Jurkat, Clone E6-1 (cell line): ENCODE measurements at regions not wholly inside any gene's neighbourhood (a gene's known extent, or its start where the extent isn't known, plus 50 kb on each side); places are given as distances from the start of the nearest gene placed in this dataset.

Experiments used
- DNase-seq: peaks from one replicate; pipeline ENCODE4 v3.0.0-alpha.2; 2011; ENCODE audit warnings: low read depth, low spot score
- H3K4me3 ChIP-seq: 2 replicates; pipeline ENCODE4 v1.5.1; 2011; ENCODE audit warnings: mild to moderate bottlenecking, low read length, control low read depth, moderate library complexity

DNA sequence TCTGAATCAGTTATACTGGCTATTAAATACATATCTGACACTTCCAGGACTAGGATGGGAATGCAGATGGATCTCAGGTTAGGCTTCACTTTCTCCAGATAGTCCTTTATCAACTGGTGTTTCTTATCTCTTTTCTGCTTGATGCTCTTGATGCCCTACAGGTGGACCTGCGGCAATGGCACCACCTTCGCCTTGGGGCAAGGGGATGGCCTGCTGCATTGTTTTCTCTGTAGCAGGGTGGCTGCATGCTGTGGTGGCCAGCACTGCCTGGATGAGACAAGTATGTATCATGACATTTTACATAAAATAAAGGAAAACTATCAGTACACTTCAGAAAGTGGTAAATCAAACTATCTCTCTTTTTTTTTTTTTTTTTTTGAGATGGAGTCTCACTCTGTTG, 217.7 kb upstream of the ZP4 start:
- no peak for DNase-seq
- no peak overlapping the region for H3K4me3 ChIP-seq

DNA sequence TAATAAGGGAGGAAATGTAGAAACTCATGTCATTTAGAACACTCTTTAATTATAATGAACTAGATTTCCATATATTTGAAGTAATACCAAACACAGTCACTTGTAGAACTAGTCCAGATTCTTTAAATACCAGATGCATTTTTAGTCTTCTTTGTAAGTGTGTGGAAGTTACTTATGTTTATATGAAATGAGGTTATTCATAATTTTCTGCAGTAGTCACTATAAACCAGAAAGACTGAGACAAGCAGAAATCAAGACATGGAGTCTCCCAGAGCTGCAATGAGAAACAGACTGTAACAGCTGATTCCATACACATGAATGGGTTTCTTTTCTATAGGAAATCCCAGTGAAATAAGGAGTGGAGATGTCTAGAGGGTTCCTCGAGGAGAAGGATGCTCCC, 216.6 kb upstream of the ZP4 start:
- H3K4me3 ChIP-seq: no peak overlapping the region
- DNase-seq: no peak

DNA sequence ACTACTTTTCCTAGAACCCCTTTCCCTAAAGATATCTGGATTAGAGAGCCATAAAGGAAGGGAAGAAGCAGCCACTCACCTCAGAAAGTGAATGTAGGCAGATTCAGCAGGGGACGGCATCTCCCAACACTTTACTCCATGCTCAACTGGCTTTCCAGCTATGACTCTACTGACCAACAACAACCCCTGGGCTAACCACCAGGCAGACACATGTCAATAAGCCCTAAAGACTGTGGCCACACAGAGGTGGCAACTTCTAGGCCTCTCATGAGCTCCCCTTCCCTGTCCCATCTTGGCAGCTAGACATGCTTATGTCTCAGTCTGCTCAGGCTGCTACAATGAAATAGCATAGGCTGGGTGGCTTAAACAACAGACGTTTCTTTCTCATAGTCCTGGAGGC, 214.0 kb upstream of the ZP4 start:
- DNase-seq: no peak
- no peak overlapping the region for H3K4me3 ChIP-seq

DNA sequence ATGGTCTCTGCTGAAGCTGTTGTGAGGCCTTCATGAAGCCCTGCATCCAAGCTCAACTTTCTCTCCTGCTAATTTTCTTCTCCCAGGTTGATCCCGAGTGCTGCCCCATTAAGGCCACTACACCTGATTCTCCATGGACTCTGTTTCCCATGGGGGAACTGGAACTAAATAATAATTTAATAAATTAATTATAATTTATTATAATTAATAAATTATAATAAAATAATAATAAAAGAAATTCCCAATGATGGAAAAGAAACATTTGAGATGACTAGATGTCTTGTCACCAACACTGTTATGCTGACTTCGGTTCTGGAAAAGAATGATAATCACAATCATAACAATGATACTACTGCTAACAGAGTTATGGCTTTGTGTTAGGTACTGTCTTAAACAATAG, 211.2 kb upstream of the ZP4 start:
- DNase-seq: no peak
- H3K4me3 ChIP-seq: no peak overlapping the region

DNA sequence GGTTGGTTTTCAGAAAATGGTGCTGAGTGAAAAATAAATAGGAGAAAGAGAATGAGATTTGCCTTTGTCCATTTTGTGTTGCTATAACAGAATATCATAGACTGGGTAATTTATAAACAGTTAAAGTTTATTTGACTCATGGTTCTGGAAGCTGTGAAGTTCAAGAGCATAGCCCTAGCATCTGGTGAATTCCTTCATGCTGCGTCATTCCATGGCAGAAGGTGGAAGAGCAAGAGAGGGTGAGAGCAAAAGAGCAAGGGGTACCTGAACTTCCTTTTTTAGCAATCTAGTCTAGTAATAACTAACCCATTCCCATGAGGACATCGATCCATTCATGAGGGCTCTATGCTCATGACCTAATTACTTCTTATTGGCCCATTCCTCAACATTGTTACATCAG, 209.1 kb upstream of the ZP4 start:
- DNase-seq: no peak
- H3K4me3 ChIP-seq: no peak overlapping the region

DNA sequence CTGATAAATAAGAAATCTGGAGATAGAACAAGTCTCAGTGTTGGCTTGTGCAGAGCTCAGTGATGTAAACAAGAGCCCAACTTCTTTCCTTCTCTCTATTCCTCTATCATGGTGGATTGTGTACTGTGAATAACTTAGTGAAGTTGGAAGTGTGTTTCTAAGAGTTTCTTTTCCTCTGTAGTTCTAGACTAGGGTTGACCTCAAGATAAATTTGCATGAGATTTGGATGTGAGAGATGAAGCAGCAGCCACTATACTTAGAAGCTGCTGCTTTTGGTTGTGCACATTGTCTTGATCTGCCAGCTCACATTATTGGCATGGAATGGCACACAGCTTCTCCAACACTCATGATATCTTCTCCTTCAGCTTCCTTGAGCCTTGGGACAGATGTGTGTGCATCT, 198.9 kb upstream of the ZP4 start:
- no peak for DNase-seq
- H3K4me3 ChIP-seq: no peak overlapping the region

DNA sequence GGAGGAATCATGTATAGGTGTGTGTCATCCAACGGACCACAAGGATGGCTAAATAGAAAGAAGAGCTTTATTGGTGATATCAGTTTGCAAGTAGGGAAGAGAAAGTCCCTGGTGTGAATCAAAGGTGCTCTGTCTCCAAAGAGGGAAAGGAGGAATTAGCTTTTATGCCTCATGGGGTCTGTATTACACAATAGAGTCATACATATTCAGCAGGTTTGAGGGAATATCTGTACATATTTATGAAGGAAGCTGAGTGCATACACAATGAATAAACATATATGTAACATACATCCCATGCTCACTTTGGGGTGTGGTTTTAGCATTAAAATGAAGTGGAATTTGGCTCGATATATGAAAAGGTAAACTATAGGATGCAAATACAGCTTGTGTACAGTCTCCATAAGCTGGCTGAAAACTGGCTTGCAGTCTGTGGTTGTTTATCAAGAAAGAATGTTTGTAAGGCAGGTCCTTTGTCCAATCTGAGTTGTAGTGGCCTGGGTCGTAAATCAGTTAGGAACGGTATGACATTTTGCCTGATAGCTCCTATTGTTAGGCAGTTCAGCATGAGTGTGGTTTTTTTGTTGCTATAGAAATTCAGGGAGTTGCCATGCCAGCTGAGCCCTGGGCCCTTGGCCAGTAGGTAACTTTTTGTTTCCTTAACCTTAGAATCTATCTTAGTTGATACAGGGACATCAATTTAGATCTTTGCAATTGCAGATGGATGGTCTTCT, 198.0 kb upstream of the ZP4 start:
- DNase-seq: no peak
- no peak overlapping the region for H3K4me3 ChIP-seq

DNA sequence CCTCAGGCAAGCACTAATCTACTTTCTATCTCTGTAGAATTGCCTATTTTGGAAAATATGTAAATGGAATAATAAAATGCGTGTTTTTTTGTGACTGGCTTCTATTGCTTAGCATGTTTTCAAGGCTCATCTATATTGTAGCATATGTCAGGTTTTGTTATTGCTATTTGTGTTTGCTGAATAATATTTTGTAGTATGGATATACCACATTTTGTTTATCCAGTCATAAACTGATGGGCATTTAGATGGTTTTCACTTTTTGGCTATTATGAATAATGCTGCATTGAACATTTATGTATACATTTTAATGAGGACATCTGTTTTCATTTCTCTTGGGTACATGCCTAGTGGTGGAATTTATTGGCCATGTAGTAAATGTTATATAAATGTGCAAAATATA, 183.3 kb upstream of the ZP4 start:
- no peak for DNase-seq
- H3K4me3 ChIP-seq: no peak overlapping the region

DNA sequence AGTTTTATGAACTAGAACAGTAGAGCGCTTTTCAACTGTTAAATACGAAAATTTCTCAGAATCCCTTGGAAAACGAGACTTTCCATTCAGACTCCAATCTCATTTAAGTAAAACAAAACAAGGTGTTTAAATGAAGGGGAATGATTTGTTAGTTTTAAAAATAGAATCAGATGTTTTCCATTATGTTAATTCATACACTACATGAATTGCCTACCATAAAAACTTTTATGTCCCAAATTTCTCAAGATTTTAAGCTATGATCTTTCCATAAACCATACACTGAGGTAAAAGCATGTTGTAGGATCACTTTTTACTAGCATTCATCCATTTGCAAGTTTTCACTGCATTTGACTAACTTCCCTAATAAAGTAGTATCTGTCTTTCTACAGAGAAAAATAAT, 180.3 kb upstream of the ZP4 start:
- no peak overlapping the region for H3K4me3 ChIP-seq
- DNase-seq: no peak

DNA sequence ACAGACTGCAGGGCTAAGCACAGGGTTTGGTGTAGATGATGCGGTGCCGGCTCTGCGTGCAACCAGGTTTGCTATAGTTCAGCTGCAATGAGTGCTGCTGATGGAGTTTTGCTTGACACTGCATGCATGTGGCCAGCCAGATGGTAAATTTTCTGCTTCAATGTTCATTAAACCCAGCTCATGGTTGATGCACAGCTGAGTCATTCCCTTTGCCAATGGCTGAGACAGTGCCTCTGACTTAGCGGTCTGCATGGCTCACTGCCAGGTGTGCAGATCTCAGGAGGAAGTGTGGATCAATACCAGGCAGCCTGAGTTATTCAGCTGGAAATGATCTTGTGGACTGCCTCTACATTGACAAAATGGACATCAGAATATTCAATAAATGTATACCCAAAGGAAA, 172.7 kb upstream of the ZP4 start:
- no peak overlapping the region for H3K4me3 ChIP-seq
- no peak for DNase-seq

DNA sequence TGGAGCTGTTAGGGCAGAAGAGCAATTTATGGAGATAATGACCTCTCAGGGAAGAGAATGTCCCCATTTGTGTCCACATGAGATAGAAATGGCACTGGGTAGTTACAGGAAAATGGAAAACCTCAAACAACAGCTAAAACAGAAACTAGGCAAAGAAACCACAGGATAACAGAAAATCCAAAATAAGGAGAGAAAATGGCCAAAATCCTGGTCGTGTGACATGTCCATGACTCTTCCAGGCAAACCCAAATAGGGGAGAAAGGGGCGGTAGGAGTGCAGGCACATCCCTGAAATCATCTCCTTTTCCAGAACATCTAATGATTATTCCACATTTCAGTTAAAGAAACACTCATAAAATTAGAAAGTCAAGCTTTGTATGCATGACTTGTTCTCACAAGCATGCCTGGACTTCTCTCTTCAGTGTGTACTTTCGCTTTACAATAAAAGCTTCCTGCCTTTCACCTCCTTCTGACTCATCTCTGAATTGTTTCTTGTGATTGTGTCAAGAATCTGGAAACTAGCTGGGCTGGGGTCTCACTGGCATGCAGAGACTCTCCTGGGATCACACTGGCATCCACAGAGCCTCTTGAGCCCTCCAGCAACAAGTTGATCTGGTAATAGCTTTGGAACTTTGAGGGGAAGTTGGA, 171.4 kb upstream of the ZP4 start:
- no peak for DNase-seq
- no peak overlapping the region for H3K4me3 ChIP-seq

DNA sequence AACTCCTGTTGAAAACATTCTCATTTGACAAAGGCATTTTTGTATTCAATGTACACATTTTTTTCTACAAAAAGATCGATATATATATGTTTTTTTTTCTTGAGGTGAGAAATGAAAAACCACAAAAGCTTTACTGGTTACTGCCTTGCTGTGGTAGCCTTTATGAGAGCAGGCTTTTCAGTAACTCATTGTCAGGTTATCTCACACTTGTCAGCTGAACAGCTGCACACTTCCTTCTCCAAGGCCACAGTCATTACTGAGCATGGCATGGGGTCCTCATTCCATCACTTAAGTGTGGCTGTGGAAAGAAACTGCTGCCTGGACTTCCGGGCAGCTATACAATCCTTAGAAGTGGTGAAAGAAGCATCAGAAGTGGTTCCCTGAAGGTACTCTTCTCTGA, 169.3 kb upstream of the ZP4 start:
- DNase-seq: peak; percentile 65
- no peak overlapping the region for H3K4me3 ChIP-seq

DNA sequence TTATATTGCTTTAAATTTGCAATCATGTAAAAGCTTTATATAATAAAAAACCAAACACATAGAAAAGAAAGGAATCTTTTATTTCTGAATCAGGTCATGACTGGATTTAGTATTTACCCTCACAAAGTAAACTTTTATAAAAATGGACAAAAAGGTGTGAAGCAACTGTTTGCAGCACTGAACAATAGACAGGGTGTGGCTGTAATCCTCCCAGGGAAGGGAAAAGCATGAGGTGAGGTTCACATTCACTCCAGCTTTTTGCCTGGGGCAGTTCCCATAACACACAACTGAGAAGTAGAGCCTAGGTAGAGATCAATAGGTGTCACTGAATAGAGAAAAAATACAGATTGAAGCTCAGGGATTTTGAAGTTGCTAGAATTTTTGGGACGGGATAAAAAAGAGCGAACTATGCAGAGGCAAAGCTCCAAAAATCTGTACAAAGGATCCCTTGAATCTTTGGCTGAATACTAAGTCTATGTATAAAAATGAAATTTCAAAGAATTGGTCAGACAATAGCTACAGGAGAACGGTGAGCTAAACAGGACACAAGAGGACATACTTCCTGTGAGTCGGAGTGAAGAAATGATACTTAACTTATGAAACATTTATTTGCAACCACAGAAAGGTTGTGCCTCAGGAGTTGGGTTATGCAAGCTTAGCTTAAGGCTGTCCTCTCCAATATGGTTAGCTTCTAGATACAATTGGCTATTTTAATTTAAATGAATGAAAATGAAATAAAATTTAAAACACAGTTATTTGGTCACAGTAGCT, 162.0 kb upstream of the ZP4 start:
- no peak overlapping the region for H3K4me3 ChIP-seq
- no peak for DNase-seq

DNA sequence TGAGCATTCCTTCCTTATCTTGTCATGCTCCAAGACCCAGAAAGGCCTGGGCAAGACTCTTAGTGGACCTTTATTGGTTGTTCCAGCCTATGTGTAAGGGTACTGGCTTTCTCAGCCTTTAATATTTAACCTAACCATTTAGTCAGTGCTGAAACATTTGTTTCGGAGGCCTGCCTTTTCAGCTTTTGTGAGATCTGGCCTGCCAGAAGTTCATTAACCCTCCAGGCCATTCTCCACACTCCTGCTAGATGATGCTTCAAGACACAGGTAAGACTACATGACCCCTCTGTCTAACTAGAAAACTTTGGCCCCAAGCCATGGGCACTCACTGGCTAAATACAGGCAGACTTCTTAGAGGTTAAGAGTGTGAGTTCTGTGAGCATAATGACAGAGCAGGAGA, 138.4 kb upstream of the ZP4 start:
- no peak for DNase-seq

DNA sequence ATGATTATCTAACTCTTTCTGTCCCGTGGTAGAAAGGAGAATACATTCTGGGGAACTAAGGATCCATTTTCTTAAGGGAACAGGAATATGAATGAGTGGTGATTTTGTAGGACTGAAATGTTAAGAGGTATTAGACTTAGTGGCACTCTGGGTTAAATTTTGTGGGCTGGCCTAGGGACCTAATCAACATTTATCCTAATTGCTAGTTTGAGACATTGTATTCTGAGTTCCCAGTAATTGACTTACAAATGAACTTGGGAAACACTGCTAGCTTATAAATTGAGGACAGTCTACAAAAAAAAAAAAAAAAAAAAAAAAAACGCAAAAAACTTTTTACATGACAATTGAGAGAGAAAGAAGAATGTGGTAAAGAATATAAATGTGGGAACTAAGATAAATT, 136.6 kb upstream of the ZP4 start:
- DNase-seq: no peak
- no peak overlapping the region for H3K4me3 ChIP-seq

More for the DNA sequence above, 138.4 kb upstream of the ZP4 start:
- no peak overlapping the region for H3K4me3 ChIP-seq

DNA sequence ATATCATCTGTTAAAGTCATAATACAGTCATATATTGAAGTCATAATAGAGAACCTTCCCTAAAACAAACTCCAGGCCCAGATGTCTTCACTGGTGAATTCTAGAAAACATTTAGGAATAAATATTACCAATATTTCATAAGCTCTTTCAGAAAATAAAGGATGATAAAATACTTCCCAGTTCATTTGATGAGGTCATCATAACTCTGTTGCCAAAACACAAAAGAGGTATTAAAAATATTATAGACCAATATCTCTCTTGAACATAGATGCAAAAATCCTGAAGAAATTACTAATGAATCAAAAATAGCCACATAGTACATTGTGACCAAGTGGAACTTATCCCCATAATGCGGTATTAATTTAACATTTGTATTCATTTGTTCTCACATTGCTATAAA, 132.4 kb upstream of the ZP4 start:
- DNase-seq: no peak
- no peak overlapping the region for H3K4me3 ChIP-seq

DNA sequence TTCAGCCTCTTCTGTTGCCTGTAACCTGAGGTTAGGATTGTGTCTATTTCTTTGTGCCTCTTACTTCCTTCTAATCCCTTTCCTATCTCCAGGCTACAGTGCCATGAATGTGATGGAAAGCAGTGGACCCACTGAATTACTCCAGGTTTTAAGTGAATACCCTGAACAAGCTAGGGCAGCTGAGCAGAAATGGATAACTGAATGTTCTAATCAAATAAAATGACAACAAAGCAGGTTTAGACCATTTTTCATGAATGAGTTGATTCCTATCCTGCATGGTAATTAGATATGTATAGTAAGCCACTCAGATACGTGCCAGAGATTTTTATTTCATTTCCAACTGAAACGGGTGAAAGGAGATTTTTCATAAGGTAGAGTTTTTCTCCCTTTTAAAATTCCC, 127.5 kb upstream of the ZP4 start:
- DNase-seq: no peak
- H3K4me3 ChIP-seq: no peak overlapping the region

DNA sequence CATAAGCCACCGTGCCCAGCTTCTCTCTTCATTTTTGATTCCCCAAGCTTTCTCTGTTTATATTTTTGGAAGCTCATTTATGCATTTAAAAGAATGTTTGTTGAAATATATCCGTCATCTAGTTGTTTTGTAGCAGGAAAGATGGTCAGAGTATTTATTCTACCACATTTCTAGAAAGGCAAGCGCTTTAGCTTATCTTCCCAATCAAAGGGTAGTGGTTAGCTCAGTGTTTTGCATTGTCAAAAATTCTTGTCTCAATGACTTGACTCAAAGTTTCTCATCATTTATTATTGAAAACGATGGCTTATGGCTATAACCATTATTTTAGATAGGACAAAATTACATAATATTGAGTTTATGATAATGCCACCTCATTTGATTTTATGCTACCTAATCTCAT, 116.1 kb upstream of the ZP4 start:
- DNase-seq: no peak
- no peak overlapping the region for H3K4me3 ChIP-seq

DNA sequence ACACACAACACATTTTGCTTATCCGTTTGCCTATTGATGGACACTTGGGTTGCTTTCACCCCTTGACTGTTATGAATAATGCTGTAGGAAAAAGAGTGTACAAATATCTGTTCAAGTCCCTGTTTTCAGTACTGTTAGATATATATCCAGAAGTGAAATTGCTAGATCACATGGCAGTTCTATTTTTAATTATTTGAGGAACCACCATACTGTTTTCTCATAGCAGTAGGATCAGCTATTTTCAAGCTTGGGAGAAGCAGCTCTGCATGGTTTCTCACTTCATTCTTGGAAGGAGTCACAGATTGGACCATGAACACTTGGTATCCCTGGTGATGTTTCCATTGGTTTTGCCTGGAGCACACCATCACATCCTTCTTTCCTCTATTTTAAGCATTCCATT, 114.4 kb upstream of the ZP4 start:
- no peak for DNase-seq
- H3K4me3 ChIP-seq: no peak overlapping the region

DNA sequence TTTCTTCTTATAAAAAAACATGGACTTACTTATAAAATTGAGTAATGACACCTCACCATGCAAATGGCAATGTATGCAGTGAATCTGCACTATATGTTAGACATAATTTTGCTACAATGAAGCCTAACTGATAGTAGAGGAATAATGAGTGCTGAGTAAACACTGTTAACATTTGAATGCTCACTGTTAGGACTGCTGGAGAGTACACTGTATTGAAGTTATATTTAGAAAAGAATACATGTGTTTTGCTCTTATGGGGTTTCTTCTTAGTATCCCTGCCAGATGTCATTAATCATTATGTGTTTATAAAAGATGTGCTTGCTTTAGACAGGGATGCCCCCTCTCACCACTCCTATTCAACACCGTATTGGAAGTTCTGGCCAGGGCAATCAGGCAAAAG, 111.1 kb upstream of the ZP4 start:
- no peak for DNase-seq
- H3K4me3 ChIP-seq: no peak overlapping the region
